Activated CD4-positive, alpha-beta T cell treated with anti-CD3 and anti-CD28 coated beads, Interleukin-2, amount 10 ng/mL, durations not matched to agents 24 days and 14 days (primary cell): ENCODE measurements at regions not wholly inside any gene's neighbourhood (a gene's known extent, or its start where the extent isn't known, plus 50 kb on each side); places are given as distances from the start of the nearest gene placed in this dataset.
"Not testable (repeated sequence)": the region's sequence is repeated elsewhere in the genome, so short reads cannot be mapped to it uniquely, and the experiment has no call there.

Source experiments
- DNase-seq: peaks from one replicate; pipeline ENCODE4 v3.0.0; 2022
- H3K27ac Mint-ChIP-seq: one replicate; pipeline ENCODE4 v1.8.0; 2022; ENCODE audit warnings: mild to moderate bottlenecking, mixed read lengths
- H3K27me3 Mint-ChIP-seq: one replicate; pipeline ENCODE4 v1.8.0; 2022; ENCODE audit warnings: mixed read lengths
- H3K36me3 Mint-ChIP-seq: one replicate; pipeline ENCODE4 v1.8.0; 2022; ENCODE audit warnings: low read depth, mild to moderate bottlenecking, mixed read lengths
- H3K4me1 Mint-ChIP-seq: one replicate; pipeline ENCODE4 v1.8.0; 2021; ENCODE audit warnings: mixed read lengths
- H3K4me3 Mint-ChIP-seq: one replicate; pipeline ENCODE4 v1.8.0; 2022; ENCODE audit warnings: mild to moderate bottlenecking, moderate library complexity, mixed read lengths
- H3K9me3 Mint-ChIP-seq: one replicate; pipeline ENCODE4 v1.8.0; 2021; ENCODE audit warnings: mixed read lengths
- intact Hi-C: fragments of 100-400 bp; cut with micrococcal nuclease; formaldehyde crosslinking; loops from one replicate; pipeline ENCODE4 v1.15.1; 2023

DNA sequence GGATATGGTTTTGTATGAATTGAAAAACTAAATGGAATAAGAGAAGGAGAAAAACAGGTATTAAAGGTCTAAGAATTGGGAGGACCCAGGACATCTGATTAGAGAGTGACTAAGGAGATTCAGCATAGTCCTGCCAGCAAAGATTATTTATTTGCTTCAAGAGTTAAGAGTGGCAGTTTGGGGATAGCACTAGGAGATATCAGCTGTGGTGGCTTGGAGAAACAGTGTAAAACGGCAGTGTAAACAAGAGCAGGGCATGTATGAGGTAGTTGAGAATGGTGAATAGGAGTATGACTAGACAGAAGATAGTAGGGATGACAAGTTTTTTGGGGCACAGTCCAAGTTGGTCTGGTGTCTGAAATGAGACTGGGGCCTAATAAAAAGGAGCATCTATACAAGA is 730.3 kb downstream of the TRHDE start:
- H3K36me3 Mint-ChIP-seq, intact Hi-C loops, H3K27ac Mint-ChIP-seq, H3K4me3 Mint-ChIP-seq, H3K4me1 Mint-ChIP-seq, H3K9me3 Mint-ChIP-seq, H3K27me3 Mint-ChIP-seq, DNase-seq: not testable (repeated sequence)

DNA sequence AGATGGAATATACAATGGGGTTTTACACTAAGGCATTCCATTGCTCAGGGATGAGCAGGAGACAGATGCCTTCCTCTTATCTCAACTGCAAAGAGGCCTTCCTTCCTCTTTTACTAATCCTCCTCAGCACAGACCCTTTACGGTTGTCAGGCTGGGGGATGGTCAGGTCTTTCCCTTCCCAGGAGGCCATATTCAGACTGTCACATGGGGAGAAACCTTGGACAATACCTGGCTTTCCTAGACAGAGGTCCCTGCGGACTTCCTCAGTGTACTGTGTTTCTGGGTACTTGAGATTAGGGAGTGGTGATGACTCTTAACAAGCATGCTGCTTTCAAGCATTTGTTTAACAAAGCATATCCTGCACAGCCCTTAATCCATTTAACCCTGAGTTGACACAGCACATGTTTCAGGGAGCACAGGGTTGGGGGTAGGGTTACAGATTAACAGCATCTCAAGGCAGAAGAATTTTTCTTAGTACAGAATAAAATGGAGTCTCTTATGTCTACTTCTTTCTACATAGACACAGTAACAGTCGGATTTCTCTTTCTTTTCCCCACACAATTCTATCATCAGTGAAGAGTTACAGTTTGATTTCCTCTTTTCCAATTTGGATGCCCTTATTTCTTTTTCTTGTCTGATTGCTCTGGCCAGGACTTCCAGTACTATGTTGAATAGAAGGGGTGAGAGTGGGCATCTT is 737.1 kb downstream of the TRHDE start:
- intact Hi-C loops, H3K4me3 Mint-ChIP-seq, DNase-seq, H3K27me3 Mint-ChIP-seq, H3K9me3 Mint-ChIP-seq, H3K36me3 Mint-ChIP-seq, H3K27ac Mint-ChIP-seq, H3K4me1 Mint-ChIP-seq: not testable (repeated sequence)

DNA sequence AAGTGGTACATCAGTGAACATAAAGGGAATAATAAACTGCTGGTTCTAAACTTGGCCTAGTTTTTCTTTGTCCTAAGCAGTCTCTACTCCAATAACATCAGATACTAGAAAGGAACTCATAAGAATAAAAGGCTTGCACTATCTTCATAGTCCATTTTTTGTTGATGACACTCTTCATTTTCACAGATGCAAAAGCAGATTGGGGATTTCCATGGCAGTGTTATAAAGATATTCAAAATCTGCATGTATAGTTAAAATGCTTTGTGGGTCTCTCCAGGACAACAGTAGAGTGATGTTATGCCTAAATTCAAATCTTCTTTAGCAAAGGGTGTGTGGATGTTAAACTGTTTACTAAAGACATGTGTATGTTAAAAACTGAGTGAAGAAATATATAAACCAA is 745.8 kb downstream of the TRHDE start:
- DNase-seq: no peak
- H3K36me3 Mint-ChIP-seq: no peaks in the 10 kb centered on the region
- no peak overlapping the region for H3K27ac Mint-ChIP-seq
- H3K4me3 Mint-ChIP-seq: no peak overlapping the region
- intact Hi-C loops: no loop called here
- peaks cover 3% of the 10 kb centered on the region for H3K9me3 Mint-ChIP-seq
- H3K27me3 Mint-ChIP-seq: no peaks in the 10 kb centered on the region
- no peaks in the 10 kb centered on the region for H3K4me1 Mint-ChIP-seq

DNA sequence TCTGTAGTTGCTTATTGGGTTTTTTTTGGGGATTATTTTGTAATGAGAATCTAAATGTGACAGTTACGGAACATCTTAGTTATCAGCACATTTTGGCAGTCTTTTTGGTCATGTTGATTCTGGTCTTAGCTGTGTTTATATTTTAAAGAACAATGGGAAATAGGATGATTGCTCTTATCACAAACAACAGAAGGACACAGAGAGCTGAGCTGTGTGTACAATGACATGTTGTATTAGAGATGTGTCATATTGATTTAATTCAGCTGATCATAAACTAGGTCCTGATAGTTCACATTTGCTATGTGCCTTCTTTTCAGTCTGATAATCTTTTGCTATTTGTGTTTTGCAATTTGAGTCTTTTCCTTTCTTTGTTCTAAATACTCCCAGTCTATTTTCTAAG is 781.7 kb downstream of the TRHDE start:
- Mint-ChIP-seq H3K27ac (no peak overlapping the region), H3K9me3 (peaks cover 1% of the 10 kb centered on the region), H3K27me3 (no peaks in the 10 kb centered on the region), H3K36me3 (no peaks in the 10 kb centered on the region), H3K4me1 (no peaks in the 10 kb centered on the region), H3K4me3 (no peak overlapping the region)
- no peak for DNase-seq
- intact Hi-C loops: no loop called here

DNA sequence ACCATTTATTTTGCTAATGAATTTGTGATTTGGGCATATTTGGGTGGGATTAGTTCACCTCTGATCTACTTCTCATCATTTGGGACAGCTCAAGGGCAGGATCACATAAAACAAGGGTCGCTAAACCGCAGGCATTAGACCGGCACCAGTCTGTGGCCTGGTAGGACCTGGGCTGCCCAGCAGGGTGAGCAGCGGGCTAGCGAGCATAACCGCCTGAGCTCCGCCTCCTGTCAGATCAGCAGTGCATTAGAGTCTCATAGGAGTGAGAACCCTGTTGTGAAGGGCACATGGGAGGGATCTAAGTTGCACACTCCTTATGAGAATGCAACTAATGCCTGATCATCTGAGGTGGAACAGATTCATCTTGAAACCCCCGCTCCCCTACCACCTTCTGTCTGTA is 785.3 kb downstream of the TRHDE start:
- no peaks in the 10 kb centered on the region for H3K27me3 Mint-ChIP-seq

DNA sequence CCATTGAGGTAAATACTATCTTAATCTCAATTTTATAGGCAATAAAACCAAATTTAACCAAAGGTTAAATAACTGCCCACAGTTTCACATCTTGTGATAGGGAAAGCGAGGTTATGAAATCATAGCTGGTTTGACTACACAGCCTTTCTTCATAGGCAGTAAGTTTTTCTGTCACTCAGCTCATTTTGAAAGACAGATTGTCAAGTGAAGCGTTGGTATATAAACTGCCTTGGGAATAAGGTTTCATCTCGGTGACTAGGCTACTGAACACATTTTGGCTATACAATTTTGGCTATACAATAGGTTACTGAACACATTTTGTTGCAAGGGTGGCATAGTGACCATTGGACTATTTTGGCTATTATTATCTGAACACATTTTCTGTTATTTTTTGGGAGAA is 793.7 kb downstream of the TRHDE start:
- no peaks in the 10 kb centered on the region for H3K27me3 Mint-ChIP-seq
- H3K9me3 Mint-ChIP-seq: no peaks in the 10 kb centered on the region
- DNase-seq: no peak
- intact Hi-C loops: no loop called here
- no peaks in the 10 kb centered on the region for H3K36me3 Mint-ChIP-seq
- no peak overlapping the region for H3K27ac Mint-ChIP-seq
- no peaks in the 10 kb centered on the region for H3K4me1 Mint-ChIP-seq
- no peak overlapping the region for H3K4me3 Mint-ChIP-seq

More for the DNA sequence above, 785.3 kb downstream of the TRHDE start:
- no peaks in the 10 kb centered on the region for H3K9me3 Mint-ChIP-seq
- no peak overlapping the region for H3K27ac Mint-ChIP-seq
- H3K4me3 Mint-ChIP-seq: no peak overlapping the region
- no peaks in the 10 kb centered on the region for H3K4me1 Mint-ChIP-seq
- intact Hi-C loops: no loop called here
- no peaks in the 10 kb centered on the region for H3K36me3 Mint-ChIP-seq
- no peak for DNase-seq

DNA sequence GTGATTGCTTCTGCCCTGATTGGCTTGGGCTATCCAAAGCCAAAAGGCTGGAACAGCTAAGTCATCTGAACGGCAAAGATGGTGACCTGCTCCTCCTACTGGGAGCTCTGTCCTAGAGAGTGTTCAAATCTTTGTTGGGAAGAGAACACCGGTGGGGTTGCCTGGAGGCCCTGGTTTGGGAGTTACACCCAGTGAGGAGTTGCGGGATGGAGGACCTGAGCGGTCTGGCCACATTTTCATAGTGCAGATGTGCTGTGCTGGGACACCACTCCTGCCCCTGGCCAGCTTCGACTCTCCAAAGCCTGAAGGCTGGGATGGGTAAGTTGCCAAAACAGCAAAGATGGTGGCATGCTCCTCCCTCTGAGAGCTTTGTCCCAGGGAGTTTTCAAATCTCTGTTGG is 795.4 kb downstream of the TRHDE start:
- Mint-ChIP-seq H3K36me3 (no peaks in the 10 kb centered on the region), H3K9me3 (no peaks in the 10 kb centered on the region), H3K4me1 (no peaks in the 10 kb centered on the region), H3K27me3 (no peaks in the 10 kb centered on the region), H3K4me3 (no peak overlapping the region), H3K27ac (no peak overlapping the region)
- no peak for DNase-seq
- intact Hi-C loops: no loop called here

DNA sequence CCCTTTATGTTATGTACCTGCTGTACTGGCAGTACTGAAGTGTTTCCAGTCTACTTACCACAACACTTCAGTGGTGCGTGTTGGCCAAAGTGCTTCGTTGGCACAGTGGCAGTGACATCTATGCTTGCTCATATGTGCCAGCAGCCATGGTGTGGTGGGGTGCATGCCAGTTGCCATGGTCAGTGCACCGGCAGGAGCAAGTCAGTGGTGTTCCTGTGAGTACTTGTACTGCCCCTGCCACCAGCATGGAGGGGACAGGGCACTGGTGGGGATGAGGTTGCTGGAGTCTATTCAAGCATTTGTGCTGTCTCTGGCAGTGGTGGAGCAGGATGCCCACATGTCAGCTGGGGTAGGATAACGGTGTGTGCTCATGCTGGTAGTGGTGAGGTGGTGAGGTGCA is 800.0 kb downstream of the TRHDE start:
- Mint-ChIP-seq H3K4me1 (no peaks in the 10 kb centered on the region), H3K27ac (no peak overlapping the region), H3K4me3 (no peak overlapping the region), H3K9me3 (no peaks in the 10 kb centered on the region), H3K36me3 (no peaks in the 10 kb centered on the region), H3K27me3 (no peaks in the 10 kb centered on the region)
- DNase-seq: no peak
- intact Hi-C loops: no loop called here

DNA sequence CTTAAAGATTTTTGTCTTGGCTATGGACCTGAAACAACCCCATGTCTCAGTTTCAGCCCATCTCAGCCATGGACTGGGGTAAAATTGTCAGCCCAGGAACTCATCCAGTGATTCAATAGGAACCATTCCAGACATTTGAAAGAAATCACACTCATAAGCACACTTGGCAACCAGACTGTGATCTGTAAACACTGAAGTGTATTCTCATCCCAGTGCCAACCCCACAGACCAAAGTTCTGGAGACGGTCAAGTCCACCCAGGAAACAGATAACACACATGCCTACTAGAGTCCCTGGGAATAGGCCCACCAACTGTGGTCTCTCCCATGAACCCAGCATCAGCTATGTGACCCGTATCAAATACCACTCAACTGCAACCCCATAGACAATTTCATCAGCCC is 804.6 kb downstream of the TRHDE start:
- H3K4me1 Mint-ChIP-seq: no peaks in the 10 kb centered on the region
- H3K27ac Mint-ChIP-seq: no peak overlapping the region
- no peak overlapping the region for H3K4me3 Mint-ChIP-seq
- no peaks in the 10 kb centered on the region for H3K27me3 Mint-ChIP-seq
- peaks cover 3% of the 10 kb centered on the region for H3K9me3 Mint-ChIP-seq
- no peak for DNase-seq
- H3K36me3 Mint-ChIP-seq: no peaks in the 10 kb centered on the region
- intact Hi-C loops: no loop called here

DNA sequence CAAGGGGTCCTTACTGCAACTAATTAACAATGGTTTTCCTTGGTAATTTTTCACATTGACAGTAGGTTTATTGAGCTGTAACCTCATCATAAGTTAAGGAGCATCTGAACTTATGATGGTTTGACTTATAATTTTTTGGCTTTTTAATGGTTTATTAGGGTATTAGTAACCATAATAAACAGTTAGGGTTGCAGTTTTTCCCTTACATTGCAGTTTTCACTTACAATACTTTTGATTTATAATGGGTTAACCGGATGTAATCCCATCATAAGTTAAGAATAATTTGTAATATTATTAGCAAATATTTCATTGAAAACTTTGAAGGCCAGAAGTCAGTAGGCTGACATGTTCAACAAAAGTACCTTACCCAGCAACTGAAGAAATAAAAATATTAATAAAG is 811.6 kb downstream of the TRHDE start:
- peaks cover 17% of the 10 kb centered on the region for H3K9me3 Mint-ChIP-seq
- no peak for DNase-seq
- no peaks in the 10 kb centered on the region for H3K27me3 Mint-ChIP-seq
- H3K4me3 Mint-ChIP-seq: no peak overlapping the region
- H3K36me3 Mint-ChIP-seq: no peaks in the 10 kb centered on the region
- H3K4me1 Mint-ChIP-seq: no peaks in the 10 kb centered on the region
- intact Hi-C loops: no loop called here
- no peak overlapping the region for H3K27ac Mint-ChIP-seq

DNA sequence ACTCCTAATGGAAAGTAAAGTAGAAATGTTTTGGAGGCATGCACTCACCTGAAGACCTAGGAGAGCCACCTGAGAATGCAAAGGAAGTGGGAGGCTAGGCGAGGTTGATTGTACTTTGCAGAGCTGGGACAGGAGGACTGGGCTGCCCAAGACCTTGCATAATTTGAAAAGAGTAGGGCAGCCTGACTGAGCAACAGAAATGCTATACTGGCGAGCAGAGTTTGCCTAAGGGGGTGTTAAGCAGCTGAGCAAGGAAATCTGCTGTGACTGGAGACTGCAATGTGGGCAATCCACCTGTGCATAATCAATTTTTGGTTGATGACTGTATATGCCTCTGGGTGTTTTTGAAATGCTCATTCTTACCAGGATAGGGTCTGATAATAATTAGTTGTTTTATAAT is 834.1 kb downstream of the TRHDE start:
- Mint-ChIP-seq H3K27ac (no peak overlapping the region), H3K36me3 (no peaks in the 10 kb centered on the region), H3K9me3 (no peaks in the 10 kb centered on the region), H3K27me3 (no peaks in the 10 kb centered on the region), H3K4me3 (no peak overlapping the region), H3K4me1 (no peaks in the 10 kb centered on the region)
- DNase-seq: no peak
- intact Hi-C loops: no loop called here

DNA sequence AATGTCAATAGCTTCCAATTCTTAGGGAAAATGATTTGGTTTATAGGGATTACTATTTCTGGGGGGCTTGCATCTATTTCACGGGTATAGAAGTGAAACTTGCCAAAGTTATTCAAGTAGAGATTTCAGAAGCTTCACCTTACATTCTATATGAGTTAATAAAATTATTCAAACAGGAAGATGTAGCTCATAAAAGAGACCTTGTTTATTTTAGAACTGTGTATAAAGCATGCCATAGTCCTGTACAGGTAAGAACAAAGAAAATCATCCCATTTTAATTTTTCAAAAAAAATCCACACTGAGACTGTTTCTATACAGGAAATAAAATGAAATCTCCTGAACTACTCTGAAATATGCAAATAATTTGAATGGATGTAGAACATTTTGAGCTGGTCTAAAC is 834.7 kb downstream of the TRHDE start:
- DNase-seq: no peak
- Mint-ChIP-seq H3K27me3 (no peaks in the 10 kb centered on the region), H3K27ac (no peak overlapping the region), H3K9me3 (no peaks in the 10 kb centered on the region), H3K4me3 (no peak overlapping the region), H3K4me1 (no peaks in the 10 kb centered on the region), H3K36me3 (no peaks in the 10 kb centered on the region)
- intact Hi-C loops: no loop called here

DNA sequence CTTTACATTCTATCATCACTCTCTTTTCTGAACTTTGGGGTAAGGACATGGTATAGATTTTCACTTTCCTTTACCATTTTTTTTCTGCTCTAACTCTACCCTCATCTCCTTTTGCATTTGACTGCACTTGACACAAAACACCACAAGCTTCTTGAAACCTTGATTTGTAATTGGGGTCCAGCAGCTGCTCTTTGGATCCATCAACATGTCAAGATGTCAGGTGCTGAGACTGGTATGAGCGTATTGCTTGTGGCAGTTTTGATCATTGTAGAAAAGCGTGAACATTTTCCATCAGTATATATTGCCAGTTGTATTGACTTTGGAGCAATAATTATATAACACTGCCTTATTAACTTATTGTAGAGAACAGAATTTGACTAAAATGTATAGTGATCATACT is 838.6 kb downstream of the TRHDE start:
- Mint-ChIP-seq H3K27me3 (no peaks in the 10 kb centered on the region), H3K36me3 (no peaks in the 10 kb centered on the region), H3K4me3 (no peak overlapping the region), H3K9me3 (peaks cover 3% of the 10 kb centered on the region), H3K27ac (no peak overlapping the region), H3K4me1 (no peaks in the 10 kb centered on the region)
- DNase-seq: no peak
- intact Hi-C loops: no loop called here

DNA sequence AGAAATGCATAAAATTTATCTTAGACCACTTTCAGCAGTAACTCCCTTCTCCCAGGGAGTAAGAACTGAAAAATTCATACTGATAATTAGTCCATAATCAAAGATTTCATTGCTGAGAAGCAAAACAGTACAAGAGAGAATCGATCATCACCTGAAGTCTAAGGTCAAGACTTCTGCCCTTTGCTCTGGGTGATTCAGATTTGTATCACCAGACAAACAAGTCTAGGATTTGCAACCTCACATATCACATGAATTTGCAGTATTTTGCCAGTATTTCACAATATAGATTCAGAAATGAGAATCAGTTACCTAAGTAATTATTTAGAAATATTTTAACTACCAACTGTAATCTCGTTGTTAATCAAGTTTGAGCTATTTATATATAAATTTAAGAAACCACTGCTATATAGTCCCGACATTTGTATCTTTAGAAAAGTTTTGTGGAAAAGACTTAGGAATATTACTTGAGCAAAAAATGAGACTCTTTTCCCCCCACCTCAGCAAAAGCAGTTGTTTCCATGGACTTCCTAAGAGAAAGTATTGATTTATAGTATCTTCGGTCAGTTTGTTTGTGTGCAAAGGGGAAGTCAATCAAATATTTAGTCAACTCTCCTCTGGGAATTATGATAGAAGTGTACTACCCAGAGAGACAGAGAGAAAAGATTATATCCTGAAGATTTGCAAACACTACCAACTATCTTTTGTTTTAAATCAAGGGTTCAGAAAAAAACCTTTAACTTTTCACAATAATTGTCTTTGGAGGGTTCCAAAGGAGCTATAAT is 840.1 kb downstream of the TRHDE start:
- no peak overlapping the region for H3K4me3 Mint-ChIP-seq
- DNase-seq: no peak
- no peaks in the 10 kb centered on the region for H3K36me3 Mint-ChIP-seq
- intact Hi-C loops: no loop called here
- H3K4me1 Mint-ChIP-seq: no peaks in the 10 kb centered on the region
- no peaks in the 10 kb centered on the region for H3K27me3 Mint-ChIP-seq
- H3K27ac Mint-ChIP-seq: no peak overlapping the region
- H3K9me3 Mint-ChIP-seq: peaks cover 3% of the 10 kb centered on the region

DNA sequence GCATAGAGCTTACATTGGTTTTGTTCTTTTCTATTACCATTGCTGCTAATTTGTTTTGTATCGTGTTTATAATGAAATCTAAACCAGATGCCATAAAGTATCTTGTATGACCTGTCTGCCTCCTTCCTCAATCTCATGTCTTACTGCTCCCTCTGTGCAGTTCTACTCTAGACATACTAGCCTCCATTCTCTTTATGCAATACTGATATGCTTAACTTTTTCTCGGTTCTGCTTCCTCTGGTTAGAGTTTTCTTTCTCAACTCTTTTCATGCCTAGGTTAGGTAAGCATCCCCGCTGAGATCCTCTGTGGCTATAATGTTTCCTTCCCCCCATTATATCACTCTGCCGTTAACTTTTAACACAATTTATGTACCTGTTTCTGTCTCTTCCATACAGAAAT is 852.3 kb downstream of the TRHDE start:
- Mint-ChIP-seq H3K27ac (no peak overlapping the region), H3K27me3 (no peaks in the 10 kb centered on the region), H3K9me3 (no peaks in the 10 kb centered on the region), H3K4me3 (no peak overlapping the region), H3K36me3 (no peaks in the 10 kb centered on the region), H3K4me1 (no peaks in the 10 kb centered on the region)
- intact Hi-C loops: no loop called here
- no peak for DNase-seq
